Skeletal muscle tissue (tissue), 3 donors: ENCODE measurements at regions not wholly inside any gene's neighbourhood (a gene's known extent, or its start where the extent isn't known, plus 50 kb on each side); places are given as distances from the start of the nearest gene placed in this dataset.
A peak's percentile ranks its signal among the peaks of the same experiment; 100 is the strongest.

ENCODE experiments used
- H3K27ac ChIP-seq: one replicate; pipeline ENCODE4 v1.7.0; 2013; ENCODE audit warnings: mild to moderate bottlenecking, low read depth, low read length, inconsistent platforms
- H3K27me3 ChIP-seq, 3 donors: one replicate each; pipeline ENCODE4 v1.7.0; 2013; ENCODE audit warnings: low read length in 3 of 3; ENCODE audit not compliant: control insufficient read depth in 3 of 3, insufficient read depth in 3 of 3
- H3K36me3 ChIP-seq, 3 donors: one replicate each; pipeline ENCODE4 v1.7.0; 2013; ENCODE audit warnings: low read length in 3 of 3; ENCODE audit not compliant: control insufficient read depth in 3 of 3, insufficient read depth in 3 of 3
- H3K4me1 ChIP-seq, 3 donors: one replicate each; pipeline ENCODE4 v1.7.0; 2013; ENCODE audit warnings: low read length in 3 of 3, mild to moderate bottlenecking in 3 of 3; ENCODE audit not compliant: control insufficient read depth in 3 of 3, insufficient read depth in 3 of 3
- H3K4me3 ChIP-seq, 3 donors: one replicate each; pipeline ENCODE4 v1.7.0; 2013; ENCODE audit warnings: low read length in 3 of 3
- H3K9ac ChIP-seq, 3 donors: one replicate each; pipeline ENCODE4 v1.7.0; 2013; ENCODE audit warnings: low read length in 3 of 3, mild to moderate bottlenecking in 3 of 3, moderate library complexity in 2 of 3, low read depth in 1 of 3
- H3K9me3 ChIP-seq, 3 donors: one replicate each; pipeline ENCODE4 v1.7.0; 2013; ENCODE audit warnings: low read length in 3 of 3; ENCODE audit not compliant: control insufficient read depth in 3 of 3
- donor health status: Osteomylitis.

- Histone ChIP-seq H3K9me3 (no peaks in the 10 kb centered on the region), H3K36me3 (no peaks in the 10 kb centered on the region), H3K9ac (no peak overlapping the region), H3K27me3 (peaks cover 35 to 45% (median 36%) of the 10 kb centered on the region in 3 donors), H3K4me3 (no peak overlapping the region), H3K27ac (no peak overlapping the region), H3K4me1 (peaks cover 0 to 2% (median 0%) of the 10 kb centered on the region in 3 donors)
These were observed 300.9 kb downstream of the C16orf95 start for GRCh38 chr16:87016046-87017035.

DNA sequence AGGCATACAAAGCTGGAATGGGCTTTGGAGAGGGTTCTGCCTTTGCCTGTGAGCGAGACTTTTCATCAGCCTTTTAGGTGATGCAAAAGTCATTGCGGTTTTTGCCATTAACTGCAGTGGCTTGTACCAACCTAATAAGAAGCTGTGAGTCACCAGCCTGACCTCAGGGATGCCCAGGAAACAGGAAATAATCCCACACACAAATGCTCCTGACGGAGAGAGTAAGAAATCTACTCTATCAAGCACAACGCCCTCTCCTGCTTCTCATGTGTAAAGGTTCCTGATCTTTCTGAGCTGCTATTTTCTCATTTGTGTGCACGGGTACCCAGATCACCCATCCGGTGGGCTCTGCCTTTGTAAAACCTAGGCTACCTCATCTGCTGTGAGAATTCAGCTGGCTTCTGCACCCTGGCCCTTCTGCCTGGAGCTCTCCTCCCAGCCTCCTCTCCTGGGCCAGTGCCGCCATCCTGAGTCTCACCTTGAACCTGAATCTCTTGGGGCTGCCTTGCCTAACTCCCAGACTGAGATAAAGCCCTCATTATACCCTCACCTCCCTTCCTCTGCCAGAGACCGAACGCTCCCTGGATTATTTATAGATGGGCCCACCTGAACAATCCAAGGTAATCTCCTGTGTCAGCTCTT is 299.7 kb downstream of the C16orf95 start:
- no peak overlapping the region for H3K9ac ChIP-seq
- H3K27me3 ChIP-seq: peaks cover 35 to 45% (median 36%) of the 10 kb centered on the region in 3 donors
- no peak overlapping the region for H3K4me3 ChIP-seq
- H3K9me3 ChIP-seq: no peaks in the 10 kb centered on the region
- peaks cover 0 to 2% (median 0%) of the 10 kb centered on the region in 3 donors for H3K4me1 ChIP-seq
- H3K27ac ChIP-seq: no peak overlapping the region
- no peaks in the 10 kb centered on the region for H3K36me3 ChIP-seq

- Histone ChIP-seq H3K4me1 (no peaks in the 10 kb centered on the region), H3K9ac (no peak overlapping the region), H3K4me3 (no peak overlapping the region), H3K9me3 (no peaks in the 10 kb centered on the region), H3K27ac (no peak overlapping the region), H3K36me3 (no peaks in the 10 kb centered on the region), H3K27me3 (peaks cover 3 to 16% (median 3%) of the 10 kb centered on the region in 3 donors)
These were observed 291.5 kb downstream of the C16orf95 start for GRCh38 chr16:87025676-87026075.

DNA sequence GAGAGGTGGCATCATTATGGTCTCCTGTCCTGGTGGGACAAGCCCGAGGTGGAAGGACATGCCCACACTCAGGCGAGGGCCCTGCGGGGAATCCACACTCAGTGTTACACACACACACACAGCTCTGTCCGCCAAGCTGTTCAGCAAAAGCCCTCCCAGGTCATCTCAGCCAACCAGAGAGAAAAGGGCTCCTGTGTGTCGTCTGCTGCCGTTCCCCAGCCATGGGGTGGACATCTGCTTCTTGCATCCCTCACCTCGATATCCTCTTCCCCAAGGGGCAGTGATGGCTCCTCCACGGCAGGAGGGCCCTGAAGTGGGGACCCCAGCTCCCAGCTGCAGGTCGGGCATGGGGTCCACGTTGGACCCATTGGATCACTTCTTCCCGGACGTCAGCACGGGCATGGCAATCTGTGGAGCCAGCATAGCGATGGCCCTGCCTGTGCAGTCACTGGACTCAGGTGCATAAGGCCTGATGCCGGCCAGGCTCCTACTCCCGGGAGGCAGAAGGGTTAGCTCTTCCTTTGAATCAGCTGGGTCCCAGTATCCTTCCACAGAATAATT is 290.1 kb downstream of the C16orf95 start:
- Histone ChIP-seq H3K27ac (no peak overlapping the region), H3K9me3 (no peaks in the 10 kb centered on the region), H3K36me3 (no peaks in the 10 kb centered on the region), H3K9ac (no peak overlapping the region), H3K4me1 (peaks cover 0 to 2% (median 0%) of the 10 kb centered on the region in 3 donors), H3K4me3 (no peak overlapping the region), H3K27me3 (peaks cover 0 to 11% (median 3%) of the 10 kb centered on the region in 3 donors)

GRCh38 chr16:87028481-87029320 is 288.5 kb downstream of the C16orf95 start:
- H3K9me3 ChIP-seq: no peaks in the 10 kb centered on the region
- H3K27ac ChIP-seq: no peak overlapping the region
- H3K4me1 ChIP-seq: peaks cover 0 to 17% (median 13%) of the 10 kb centered on the region in 3 donors
- H3K27me3 ChIP-seq: peaks cover 0 to 15% (median 8%) of the 10 kb centered on the region in 3 donors
- H3K36me3 ChIP-seq: no peaks in the 10 kb centered on the region
- no peak overlapping the region for H3K4me3 ChIP-seq
- H3K9ac ChIP-seq: no peak overlapping the region

DNA sequence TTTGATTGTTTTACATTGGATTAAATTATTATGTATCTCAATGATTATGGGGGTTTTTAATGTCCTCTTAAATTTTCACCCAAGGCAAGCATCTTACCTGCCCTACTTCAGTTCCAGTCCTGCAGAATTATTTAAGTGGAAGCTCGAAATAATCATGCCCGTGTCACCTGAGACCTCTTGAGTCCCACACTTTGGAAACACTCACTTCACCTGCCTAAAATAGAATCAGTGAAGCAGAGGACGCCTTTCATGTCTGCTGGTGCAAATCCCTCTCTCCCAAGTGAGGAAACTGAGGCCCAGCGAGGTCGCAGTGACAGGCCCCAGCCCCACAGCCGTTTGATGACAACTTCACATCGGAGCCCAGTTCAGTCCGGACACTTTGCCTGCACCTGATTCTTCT is 284.6 kb downstream of the C16orf95 start:
- Histone ChIP-seq H3K4me1 (peaks cover 0 to 17% (median 16%) of the 10 kb centered on the region in 3 donors), H3K36me3 (no peaks in the 10 kb centered on the region), H3K9ac (peak overlapping the region; percentile 33 to 56 (median 51)), H3K27ac (peak overlapping the region; percentile 83), H3K27me3 (peaks cover 0 to 10% (median 6%) of the 10 kb centered on the region in 3 donors), H3K4me3 (peak overlapping the region in 2 of 3 donors; percentile 43 to 49), H3K9me3 (no peaks in the 10 kb centered on the region)

DNA sequence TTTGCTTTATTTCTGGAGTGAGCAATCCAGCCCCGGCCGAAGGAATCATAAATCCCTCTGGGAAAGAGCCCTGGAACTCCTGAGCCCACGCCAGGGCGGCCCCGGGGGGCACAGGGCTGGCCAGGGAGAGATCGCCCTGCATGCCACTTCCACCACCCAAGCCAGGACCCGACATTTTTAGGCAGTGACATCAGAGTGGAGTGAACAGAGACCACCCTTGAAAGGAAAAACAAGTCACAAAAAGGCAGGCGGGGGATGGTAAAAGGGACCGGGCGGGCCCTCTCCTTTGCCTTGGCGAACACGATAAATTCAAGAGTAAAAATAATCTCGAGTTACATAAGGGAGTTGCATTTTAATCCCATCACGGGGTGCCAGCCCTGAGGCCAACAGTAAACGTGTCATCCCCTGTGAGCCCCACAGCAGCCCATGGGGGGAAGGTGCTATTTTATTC is 284.1 kb downstream of the C16orf95 start:
- Histone ChIP-seq H3K36me3 (no peaks in the 10 kb centered on the region), H3K9me3 (no peaks in the 10 kb centered on the region), H3K27ac (peak overlapping the region; percentile 83), H3K4me1 (peaks cover 0 to 17% (median 16%) of the 10 kb centered on the region in 3 donors), H3K9ac (peak overlapping the region; percentile 33 to 56 (median 51)), H3K4me3 (peak overlapping the region in 2 of 3 donors; percentile 43 to 49), H3K27me3 (peaks cover 0 to 10% (median 6%) of the 10 kb centered on the region in 3 donors)

DNA sequence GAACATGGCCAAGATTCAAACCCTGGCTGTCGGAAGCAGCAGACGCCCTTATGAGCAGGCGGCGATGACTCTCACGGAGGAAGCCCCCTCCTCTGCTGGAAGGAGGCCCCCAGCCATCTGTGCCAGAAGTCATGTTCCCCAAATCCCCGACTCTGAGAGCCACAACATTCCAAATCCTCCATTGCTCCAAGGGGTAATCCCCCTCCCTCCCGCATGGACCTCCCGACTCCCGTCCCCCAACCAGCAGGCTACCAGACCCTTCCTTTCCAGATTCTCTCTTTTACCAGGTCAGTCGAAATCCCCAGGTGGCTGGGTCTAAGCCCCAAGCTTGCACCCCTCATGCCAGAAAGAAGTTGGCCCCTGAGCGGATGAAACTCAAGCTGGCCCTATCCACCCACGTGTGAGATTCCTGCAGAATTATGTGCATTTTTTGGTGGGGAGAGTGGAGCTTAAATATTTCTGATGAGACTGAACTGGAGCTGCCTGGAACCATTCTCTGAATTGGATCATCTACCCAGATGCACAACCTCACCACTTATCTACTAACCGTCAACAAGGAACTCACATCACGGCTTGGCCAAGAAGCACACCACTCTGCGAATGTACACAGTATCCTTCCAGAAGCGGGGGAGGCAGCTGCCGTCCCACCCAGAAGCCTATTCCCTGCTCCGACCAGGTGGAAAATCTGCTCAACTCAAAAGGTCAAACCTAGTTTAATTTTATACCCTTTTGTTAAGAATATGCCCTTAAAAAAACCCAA is 283.5 kb downstream of the C16orf95 start:
- Histone ChIP-seq H3K27ac (peak overlapping the region; percentile 83), H3K27me3 (peaks cover 0 to 9% (median 6%) of the 10 kb centered on the region in 3 donors), H3K4me1 (peaks cover 0 to 17% (median 16%) of the 10 kb centered on the region in 3 donors), H3K36me3 (no peaks in the 10 kb centered on the region), H3K4me3 (peak overlapping the region in 2 of 3 donors; percentile 7 to 43), H3K9me3 (no peaks in the 10 kb centered on the region), H3K9ac (peak overlapping the region in 1 of 3 donors; percentile 56)
